GM18951 (cell line): ENCODE measurements at regions not wholly inside any gene's neighbourhood (a gene's known extent, or its start where the extent isn't known, plus 50 kb on each side); places are given as distances from the start of the nearest gene placed in this dataset.
"Not testable (repeated sequence)": the region's sequence is repeated elsewhere in the genome, so short reads cannot be mapped to it uniquely, and the experiment has no call there.

Experiments
- POLR2A ChIP-seq: IDR thresholded peaks from 4 replicates; pipeline ENCODE4 v1.6.1; 2011; ENCODE audit warnings: mild to moderate bottlenecking; ENCODE audit not compliant: insufficient read length, insufficient read depth; ENCODE audit errors: extremely low read depth
- in situ Hi-C: fragments of 300-500 bp; cut with MboI; formaldehyde crosslinking; loops from one replicate; pipeline ENCODE4 v1.12.0; 2022; ENCODE audit warnings: low sequenced_read_pairs, mixed read lengths, inconsistent platforms; ENCODE audit not compliant: unreplicated experiment

DNA sequence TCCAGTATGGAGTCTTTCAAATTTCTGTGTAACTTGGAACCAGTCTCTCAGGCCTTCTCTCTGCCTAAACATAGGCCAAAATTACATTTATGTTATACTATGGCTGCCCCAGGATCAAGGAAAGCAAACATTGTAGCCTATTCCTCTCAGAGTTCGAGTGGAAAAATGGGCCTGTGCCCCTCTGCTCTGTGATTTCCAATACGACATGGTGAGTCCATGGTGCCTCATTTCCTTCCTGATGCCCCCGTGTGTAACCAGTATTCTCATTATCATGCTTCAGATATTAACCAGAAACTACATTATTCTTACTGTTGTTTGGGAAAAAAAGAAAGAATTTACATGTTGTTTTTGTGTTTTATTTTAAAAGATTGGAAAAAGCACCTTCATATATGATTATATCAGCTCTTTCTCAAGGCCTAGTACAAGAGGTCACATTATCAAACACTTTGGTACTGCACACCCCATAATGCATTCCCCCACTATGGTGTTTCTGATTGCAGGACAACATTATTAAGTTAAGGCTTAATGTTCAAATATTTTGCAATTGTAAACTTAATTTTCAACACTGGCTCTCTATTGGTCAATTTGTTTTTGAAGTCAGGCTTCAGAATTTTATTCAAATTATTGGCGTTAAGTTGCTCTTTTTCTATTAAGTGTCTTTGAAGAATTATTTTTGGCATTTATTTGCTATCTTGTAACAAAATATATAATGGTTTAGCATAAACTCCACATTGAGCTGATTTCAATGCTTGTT is 151.8 kb upstream of the SLC27A6 start:
- in situ Hi-C loops: no loop called here
- TF ChIP-seq POLR2A: no peak

DNA sequence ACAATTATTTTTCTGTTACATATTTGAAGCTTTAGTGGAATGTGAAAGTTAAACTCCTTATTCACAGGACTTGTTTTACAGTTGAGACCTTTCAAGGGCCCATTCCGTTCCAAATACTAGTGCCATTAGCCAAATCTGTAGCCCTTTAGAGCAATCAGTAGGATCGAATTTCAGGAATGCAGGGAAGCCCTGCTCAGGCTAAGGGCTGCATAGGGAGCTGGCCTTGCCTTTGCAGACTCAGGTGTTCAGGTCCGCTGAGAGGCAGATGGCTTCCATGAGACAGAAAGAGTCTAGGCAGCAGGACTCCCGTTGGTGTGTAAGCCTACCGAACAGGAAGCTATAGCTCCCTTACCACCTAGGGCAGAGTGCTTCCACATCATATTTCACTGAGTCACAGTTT is 150.1 kb upstream of the SLC27A6 start:
- no peak for TF ChIP-seq POLR2A
- in situ Hi-C loops: no loop called here

DNA sequence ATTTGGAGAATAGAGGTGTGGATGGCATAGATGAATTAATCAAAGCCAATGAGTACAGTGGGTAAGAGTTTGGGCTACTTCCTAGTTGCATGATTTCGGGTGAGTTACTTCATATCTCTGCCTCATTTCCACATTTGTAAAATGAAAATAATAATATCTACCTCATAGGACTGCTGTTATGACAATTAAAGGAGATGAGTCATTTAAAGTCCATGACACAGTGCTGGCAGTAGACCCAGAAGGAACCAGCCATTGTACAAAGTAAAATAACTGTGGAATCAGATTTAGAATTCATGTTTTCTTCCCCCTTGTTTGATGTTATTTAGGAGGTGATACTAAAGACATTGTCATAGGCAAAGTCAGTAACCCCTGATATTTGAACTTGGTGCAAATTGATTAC is 139.5 kb upstream of the SLC27A6 start:
- in situ Hi-C loops: no loop called here
- no peak for TF ChIP-seq POLR2A

GRCh38 chr5:128826275-128826674 is 139.0 kb upstream of the SLC27A6 start:
- TF ChIP-seq POLR2A: no peak
- in situ Hi-C loops: no loop called here

DNA sequence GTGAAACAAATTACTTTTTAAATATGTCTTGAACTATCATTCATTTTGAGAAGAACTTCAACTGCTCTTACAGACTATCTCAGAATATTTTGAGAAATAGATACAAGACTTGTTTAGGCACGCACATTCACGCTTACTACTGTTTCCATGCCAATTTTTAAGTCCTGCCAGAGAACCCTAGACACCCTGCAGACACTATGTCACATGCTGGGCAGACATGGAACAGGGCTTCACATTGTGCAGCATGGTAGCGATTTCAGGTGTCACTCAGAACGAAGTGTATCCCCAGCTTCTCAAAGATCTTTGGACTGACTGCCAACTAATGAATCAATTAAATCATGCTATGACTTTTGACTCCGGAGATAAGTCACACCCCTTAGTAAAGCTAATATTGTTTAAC is 128.7 kb upstream of the SLC27A6 start:
- in situ Hi-C loops: no loop called here
- no peak for TF ChIP-seq POLR2A

GRCh38 chr5:128838623-128839022 is 126.7 kb upstream of the SLC27A6 start:
- no peak for TF ChIP-seq POLR2A
- in situ Hi-C loops: no loop called here

DNA sequence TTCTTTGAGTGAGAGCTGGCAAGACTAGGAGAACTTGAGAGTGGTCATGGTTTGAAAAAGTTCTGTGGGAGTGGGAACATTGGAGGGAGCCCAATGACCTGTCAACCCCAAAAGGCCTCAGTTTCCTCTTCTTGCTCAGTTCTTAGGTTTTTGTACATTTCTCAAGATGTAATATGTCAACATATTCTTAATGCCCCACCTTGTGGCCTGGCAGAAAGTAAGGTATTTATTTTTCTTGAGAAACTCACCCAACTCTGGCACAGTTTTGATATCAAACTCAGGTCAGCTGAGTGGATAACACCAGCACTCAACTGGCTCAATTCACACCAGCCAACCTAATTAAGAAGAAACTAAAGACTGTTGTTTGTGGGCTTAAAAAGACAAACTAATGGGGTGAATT is 123.0 kb upstream of the SLC27A6 start:
- no peak for TF ChIP-seq POLR2A
- in situ Hi-C loops: no loop called here

GRCh38 chr5:128844354-128844923 is 120.8 kb upstream of the SLC27A6 start:
- no peak for TF ChIP-seq POLR2A
- in situ Hi-C loops: no loop called here

DNA sequence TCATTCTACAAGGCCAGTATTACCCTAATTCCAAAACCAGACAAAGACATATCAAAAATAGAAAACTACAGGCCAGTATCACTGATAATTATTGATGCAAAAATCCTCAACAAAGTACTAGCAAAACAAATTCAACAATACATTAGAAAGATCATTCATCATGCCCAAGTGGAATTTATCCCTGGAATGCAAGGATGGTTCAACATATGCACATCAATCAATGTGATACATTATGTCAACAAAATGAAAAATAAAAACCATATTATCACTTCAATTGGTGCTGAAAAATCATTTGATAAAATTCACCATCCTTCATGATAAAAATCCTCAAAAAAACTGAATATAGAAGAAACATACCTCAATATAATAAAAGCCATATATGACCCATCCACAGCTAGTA is 115.2 kb upstream of the SLC27A6 start:
- in situ Hi-C loops: no loop called here
- TF ChIP-seq POLR2A: no peak

- TF ChIP-seq POLR2A: no peak
- in situ Hi-C loops: no loop called here
These were observed 110.4 kb upstream of the SLC27A6 start for GRCh38 chr5:128854931-128855330.

DNA sequence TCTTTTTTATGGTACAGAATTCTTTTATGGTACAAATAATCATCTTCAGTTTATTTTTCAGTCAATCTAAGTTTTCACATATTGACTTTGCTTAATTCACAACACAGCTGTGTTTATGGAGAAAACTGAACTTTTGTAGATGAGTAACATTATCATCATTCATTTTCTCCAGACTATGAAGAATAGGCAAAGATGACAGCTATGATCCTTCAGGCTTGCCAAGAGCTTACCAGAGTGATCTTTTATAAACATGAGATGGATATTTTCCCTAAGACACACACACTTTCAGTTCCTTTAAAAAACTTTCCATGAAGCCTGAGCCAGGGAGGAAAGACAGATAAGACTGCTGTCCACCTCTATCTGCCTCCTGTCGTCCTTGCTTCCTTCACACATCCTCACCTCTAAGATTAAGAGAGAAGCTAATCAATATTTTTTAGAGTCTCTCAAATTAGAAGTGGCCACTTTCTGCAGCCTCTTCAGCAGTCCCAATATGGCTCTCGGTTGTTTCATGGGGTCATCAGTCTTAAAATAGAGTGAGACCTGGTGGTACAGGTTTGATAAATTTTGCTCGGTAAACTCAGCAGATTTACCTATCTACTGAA is 108.1 kb upstream of the SLC27A6 start:
- no peak for TF ChIP-seq POLR2A

DNA sequence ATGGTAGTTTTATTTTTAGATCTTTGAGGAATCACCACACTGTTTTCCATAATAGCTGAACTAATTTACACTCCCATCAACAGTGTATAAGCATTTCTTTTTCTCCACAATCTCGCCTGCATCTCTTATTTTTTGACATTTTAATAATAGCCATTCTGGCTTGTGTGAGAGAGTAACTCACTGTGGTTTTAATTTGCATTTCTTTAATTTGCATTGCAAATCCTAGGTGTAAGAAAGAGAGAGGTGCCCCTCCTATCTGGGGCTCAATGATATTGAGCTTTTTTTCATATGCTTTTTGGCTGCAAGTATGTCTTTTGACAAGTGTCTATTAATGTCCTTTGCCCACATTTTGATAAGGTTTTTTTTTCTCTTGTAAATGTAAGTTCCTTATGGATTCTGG is 106.3 kb upstream of the SLC27A6 start:
- in situ Hi-C loops: no loop called here
- TF ChIP-seq POLR2A: no peak

More for the DNA sequence above, 108.1 kb upstream of the SLC27A6 start:
- in situ Hi-C loops: no loop called here

DNA sequence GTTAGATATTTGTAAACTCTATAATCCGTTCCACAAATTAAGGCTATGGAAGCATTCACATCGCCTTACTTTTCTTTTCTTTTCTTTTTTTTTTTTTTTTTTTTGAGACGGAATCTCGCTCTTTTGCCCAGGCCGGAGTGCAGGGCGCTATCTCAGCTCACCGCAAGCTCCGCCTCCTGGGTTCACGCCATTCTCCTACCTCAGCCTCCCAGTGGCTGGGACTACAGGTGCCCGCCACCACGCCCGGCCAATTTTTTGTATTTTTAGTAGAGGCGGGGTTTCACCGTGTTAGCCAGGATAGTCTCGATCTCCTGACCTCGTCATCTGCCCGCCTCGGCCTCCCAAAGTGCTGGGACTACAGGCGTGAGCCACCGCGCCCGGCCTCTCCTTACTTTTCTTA is 104.1 kb upstream of the SLC27A6 start:
- in situ Hi-C loops: not testable (repeated sequence)

- in situ Hi-C loops: no loop called here
- no peak for TF ChIP-seq POLR2A
These were observed 95.3 kb upstream of the SLC27A6 start for GRCh38 chr5:128869970-128870369.
